ENCODE measurements at regions not wholly inside any gene's neighbourhood (a gene's known extent, or its start where the extent isn't known, plus 50 kb on each side); places are given as distances from the start of the nearest gene placed in this dataset.

DNA sequence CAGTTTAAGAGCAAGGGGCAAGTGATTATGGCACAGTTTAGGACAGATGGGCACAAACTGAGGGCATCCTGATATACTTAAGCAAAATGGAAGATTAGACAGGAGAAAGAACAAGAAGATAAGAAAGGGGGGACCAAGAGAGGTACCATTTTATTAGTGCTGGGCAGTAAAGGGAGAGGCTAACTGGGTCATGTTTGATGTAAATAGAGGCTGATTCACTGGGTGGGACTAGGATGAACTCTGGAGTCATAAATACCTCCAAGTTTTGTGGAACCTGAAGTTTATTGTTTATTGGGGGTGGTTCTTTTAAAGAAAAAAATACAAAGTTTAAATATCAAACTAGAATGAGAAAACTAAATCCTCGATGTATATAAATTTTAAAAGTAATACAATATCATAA lies 1067.2 kb upstream of the GYPC start:
- ChIA-PET CTCF (no interaction called here), POLR2A (no interaction called here)
- no peaks in the 10 kb centered on the region for H3K36me3 Mint-ChIP-seq (ENCODE audit: low read depth)
- H3K27me3 Mint-ChIP-seq, result no peaks in the 10 kb centered on the region
- no peak for DNase-seq
- no peak overlapping the region for H3K27ac Mint-ChIP-seq
- H3K4me3 Mint-ChIP-seq, result no peak overlapping the region
- peaks cover 12% of the 10 kb centered on the region for H3K9me3 Mint-ChIP-seq
- H3K4me1 Mint-ChIP-seq, result no peaks in the 10 kb centered on the region

DNA sequence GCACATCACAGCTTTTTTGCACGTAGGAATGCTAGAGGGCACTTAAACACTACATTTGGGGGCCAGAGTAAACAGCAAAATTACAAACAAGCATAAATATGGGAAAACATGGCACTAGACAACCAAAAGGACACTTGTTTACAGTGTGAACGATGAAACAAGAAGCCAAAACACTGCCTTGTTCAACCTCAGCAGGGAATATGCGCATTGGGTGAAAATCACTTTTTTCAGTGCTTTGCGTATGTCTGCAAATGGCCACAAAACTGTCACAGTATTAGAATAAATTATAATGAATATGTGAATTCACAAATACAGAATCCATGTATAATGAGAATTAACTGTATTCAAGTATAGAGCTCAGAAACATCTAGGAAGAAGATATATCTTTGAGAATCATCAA lies 1064.0 kb upstream of the GYPC start:
- H3K9me3 Mint-ChIP-seq, result peaks cover 12% of the 10 kb centered on the region
- POLR2A ChIA-PET, result no interaction called here
- no peaks in the 10 kb centered on the region for H3K27me3 Mint-ChIP-seq
- no peak overlapping the region for H3K27ac Mint-ChIP-seq
- DNase-seq, result no peak
- no peaks in the 10 kb centered on the region for H3K4me1 Mint-ChIP-seq
- no peak overlapping the region for H3K4me3 Mint-ChIP-seq
- CTCF ChIA-PET, result no interaction called here
- H3K36me3 Mint-ChIP-seq (ENCODE audit: low read depth), result no peaks in the 10 kb centered on the region

DNA sequence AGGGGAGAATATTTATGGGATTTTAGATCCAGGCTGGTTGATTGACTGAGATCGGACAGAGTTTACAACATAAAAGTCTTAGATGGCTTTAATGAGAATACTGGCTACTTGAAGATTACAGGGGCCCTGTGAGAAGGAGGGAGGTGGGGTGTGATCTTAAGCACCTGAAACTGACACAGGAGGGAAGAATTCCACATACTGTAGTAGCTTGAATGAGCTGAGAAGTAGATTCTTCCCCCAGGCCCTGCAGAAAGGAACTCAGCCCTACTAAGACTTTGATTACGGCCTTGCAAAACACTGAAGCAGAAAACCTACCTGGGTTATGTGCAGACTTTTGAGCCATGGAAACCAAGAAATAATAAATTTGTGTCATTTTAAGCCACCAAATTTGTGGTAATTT lies 1062.9 kb upstream of the GYPC start:
- Mint-ChIP-seq H3K9me3 (peaks cover 12% of the 10 kb centered on the region), H3K4me3 (no peak overlapping the region), H3K36me3 (ENCODE audit: low read depth) (no peaks in the 10 kb centered on the region), H3K4me1 (no peaks in the 10 kb centered on the region), H3K27ac (no peak overlapping the region), H3K27me3 (no peaks in the 10 kb centered on the region)
- CTCF ChIA-PET, result no interaction called here
- POLR2A ChIA-PET, result no interaction called here
- DNase-seq, result no peak

DNA sequence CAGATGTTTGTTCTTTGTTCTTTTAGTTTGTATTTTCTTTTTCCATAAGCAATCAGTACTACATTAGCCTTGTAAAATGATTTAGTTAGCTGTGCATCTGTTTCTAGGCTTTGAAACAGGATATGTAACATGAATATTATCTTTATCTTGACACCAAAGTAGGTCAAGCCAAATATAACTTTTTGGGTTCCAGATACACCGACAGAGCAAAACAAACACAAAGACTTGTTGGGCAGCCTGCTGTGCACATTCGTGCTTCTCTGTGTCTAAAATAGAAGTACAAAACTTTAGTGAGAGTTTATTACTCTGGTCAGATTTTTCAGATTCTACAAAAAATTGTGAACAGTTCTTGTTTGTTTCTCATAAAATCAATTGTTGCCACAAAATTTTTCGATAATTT lies 1059.3 kb upstream of the GYPC start:
- POLR2A ChIA-PET, result no interaction called here

DNA sequence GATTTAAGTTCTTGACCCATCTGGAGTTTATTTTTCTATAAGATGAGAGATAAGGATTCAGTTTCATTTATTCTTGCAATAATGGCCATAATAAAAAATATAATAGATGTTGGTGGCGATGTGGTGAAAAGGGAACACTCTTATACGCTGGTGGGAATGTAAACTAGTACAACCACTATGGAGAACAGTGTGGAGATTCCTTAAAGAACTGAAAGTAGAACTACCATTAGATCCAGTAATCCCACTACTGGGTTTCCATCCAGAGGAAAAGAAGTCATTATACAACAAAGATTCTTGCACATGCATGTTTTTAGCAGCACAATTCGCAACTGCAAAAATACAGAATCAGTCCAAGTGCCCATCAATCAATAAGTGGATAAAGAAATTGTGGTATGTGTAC lies 1040.5 kb upstream of the GYPC start:
- no peak overlapping the region for H3K4me3 Mint-ChIP-seq
- H3K4me1 Mint-ChIP-seq, result no peaks in the 10 kb centered on the region
- CTCF ChIA-PET, result no interaction called here

More for the DNA sequence above, 1059.3 kb upstream of the GYPC start:
- H3K4me3 Mint-ChIP-seq, result no peak overlapping the region
- no peaks in the 10 kb centered on the region for H3K27me3 Mint-ChIP-seq
- no peak overlapping the region for H3K27ac Mint-ChIP-seq
- no peaks in the 10 kb centered on the region for H3K36me3 Mint-ChIP-seq (ENCODE audit: low read depth)
- peaks cover 6% of the 10 kb centered on the region for H3K9me3 Mint-ChIP-seq
- no peak for DNase-seq
- no peaks in the 10 kb centered on the region for H3K4me1 Mint-ChIP-seq
- CTCF ChIA-PET, result no interaction called here

DNA sequence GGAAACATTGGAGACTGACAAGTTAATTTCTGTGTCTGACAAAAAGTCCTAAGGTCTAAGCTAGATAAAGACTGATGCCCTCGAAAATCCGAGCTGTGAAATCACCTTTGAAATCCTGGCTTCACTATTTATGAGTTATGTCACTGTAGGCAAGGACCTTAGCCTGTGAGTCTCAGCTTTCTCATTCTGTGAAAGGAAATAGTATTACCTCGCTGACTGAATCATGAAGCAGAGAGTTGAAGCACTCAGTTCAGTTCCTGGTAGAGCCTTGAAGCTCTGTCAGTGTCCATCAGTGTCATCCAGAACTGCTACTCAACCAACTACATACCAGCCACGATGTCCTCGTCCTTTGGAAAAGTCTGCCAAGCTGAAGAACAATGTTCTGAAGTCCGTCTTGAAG lies 1025.6 kb upstream of the GYPC start:
- POLR2A ChIA-PET, result no interaction called here
- H3K9me3 Mint-ChIP-seq, result peaks cover 5% of the 10 kb centered on the region
- no peak for DNase-seq
- no peaks in the 10 kb centered on the region for H3K27me3 Mint-ChIP-seq
- H3K36me3 Mint-ChIP-seq (ENCODE audit: low read depth), result no peaks in the 10 kb centered on the region
- no peak overlapping the region for H3K27ac Mint-ChIP-seq
- H3K4me3 Mint-ChIP-seq, result no peak overlapping the region
- no peaks in the 10 kb centered on the region for H3K4me1 Mint-ChIP-seq
- CTCF ChIA-PET, result no interaction called here

More for the DNA sequence above, 1040.5 kb upstream of the GYPC start:
- H3K9me3 Mint-ChIP-seq, result peaks cover 5% of the 10 kb centered on the region
- POLR2A ChIA-PET, result no interaction called here
- H3K27me3 Mint-ChIP-seq, result no peaks in the 10 kb centered on the region
- no peak for DNase-seq
- H3K27ac Mint-ChIP-seq, result no peak overlapping the region
- H3K36me3 Mint-ChIP-seq (ENCODE audit: low read depth), result no peaks in the 10 kb centered on the region

DNA sequence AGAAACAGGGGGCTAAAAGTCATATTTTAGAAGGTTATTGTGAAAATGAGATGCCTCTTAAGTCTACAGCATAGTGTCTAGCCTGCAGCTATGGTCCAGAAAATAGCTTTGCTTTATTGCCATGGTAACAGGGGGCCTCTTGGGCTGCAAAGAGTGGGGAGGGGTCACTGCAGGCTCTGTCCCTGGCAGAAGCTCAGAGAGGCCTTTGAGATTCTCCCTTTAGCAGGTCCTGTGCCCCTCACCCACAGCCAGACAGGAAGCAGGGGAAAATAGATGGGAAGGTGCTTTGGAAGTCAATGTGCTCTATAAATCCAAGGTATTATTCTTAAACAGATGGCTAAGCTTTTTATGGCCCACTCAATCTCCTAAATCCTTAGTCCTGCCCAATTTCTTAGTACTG lies 1021.3 kb upstream of the GYPC start:
- H3K4me1 Mint-ChIP-seq, result no peaks in the 10 kb centered on the region
- H3K27ac Mint-ChIP-seq, result no peak overlapping the region
- ChIA-PET CTCF (no interaction called here), POLR2A (no interaction called here)
- no peak for DNase-seq
- no peaks in the 10 kb centered on the region for H3K27me3 Mint-ChIP-seq
- H3K36me3 Mint-ChIP-seq (ENCODE audit: low read depth), result no peaks in the 10 kb centered on the region
- H3K4me3 Mint-ChIP-seq, result no peak overlapping the region
- H3K9me3 Mint-ChIP-seq, result peaks cover 2% of the 10 kb centered on the region

DNA sequence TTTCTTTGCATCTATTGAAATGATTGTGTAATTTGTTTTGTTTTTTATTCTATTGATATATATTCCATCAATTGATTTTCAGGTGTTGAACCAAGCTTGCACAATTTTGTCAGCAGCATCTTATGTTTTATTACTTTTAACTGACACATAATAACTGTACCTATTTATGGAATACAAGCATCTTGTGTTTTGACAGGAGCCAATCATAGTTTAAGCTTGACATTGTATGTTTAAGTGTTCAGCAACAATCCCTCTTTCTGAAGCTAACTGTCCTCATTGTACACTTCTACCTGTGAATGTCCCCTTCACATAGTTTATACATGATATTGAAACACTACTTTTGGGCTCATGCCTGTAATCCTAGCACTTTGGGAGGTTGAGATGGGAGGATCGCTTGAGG lies 1017.6 kb upstream of the GYPC start:
- Mint-ChIP-seq H3K4me1 (no peaks in the 10 kb centered on the region), H3K27me3 (no peaks in the 10 kb centered on the region), H3K27ac (no peak overlapping the region), H3K36me3 (ENCODE audit: low read depth) (no peaks in the 10 kb centered on the region), H3K4me3 (no peak overlapping the region), H3K9me3 (no peaks in the 10 kb centered on the region)
- CTCF ChIA-PET, result no interaction called here
- POLR2A ChIA-PET, result no interaction called here
- DNase-seq, result no peak

DNA sequence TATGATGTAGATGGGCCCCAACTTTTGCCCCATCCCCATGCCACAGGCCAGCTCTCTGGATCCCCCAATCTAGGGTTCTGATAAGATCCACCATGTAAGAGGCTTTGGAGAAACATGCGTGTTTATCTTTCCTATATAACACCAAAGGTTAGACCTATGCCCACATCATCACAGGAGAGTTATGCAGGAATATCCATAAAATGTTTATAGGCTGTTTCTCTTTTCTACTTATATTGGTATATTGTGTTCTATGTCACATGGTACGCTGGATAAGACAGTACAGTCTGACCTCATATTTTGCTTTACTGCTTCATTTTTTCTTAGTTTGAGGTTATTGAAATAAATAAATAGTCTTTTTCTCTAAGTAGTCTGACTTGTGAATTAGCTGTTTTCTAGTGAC lies 1013.9 kb upstream of the GYPC start:
- CTCF ChIA-PET, result no interaction called here
- Mint-ChIP-seq H3K9me3 (no peaks in the 10 kb centered on the region), H3K36me3 (ENCODE audit: low read depth) (no peaks in the 10 kb centered on the region), H3K4me3 (no peak overlapping the region), H3K4me1 (no peaks in the 10 kb centered on the region), H3K27ac (no peak overlapping the region), H3K27me3 (no peaks in the 10 kb centered on the region)
- no peak for DNase-seq
- POLR2A ChIA-PET, result no interaction called here

DNA sequence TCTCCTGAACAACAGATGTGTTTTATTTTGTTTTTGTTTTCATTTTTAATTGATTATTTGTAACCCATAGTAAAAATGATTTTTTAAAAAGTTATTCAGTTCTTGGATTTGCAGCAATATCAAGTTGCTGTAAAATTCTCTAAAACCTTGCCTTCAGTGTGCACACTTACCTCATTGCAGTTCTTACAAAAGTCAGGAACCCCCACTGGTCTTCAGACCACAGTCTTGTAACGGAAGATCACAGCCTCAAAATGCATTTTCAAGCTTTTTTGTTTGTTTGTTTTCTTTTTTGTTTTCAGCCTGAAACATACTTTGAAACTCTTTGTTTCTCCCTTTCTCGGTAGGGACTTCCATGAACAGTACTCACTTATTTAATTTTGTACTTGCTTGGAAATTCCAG lies 1012.8 kb upstream of the GYPC start:
- no peak for DNase-seq
- H3K9me3 Mint-ChIP-seq, result no peaks in the 10 kb centered on the region
- no peaks in the 10 kb centered on the region for H3K4me1 Mint-ChIP-seq
- ChIA-PET CTCF (no interaction called here), POLR2A (no interaction called here)
- H3K4me3 Mint-ChIP-seq, result no peak overlapping the region
- H3K36me3 Mint-ChIP-seq (ENCODE audit: low read depth), result no peaks in the 10 kb centered on the region
- no peak overlapping the region for H3K27ac Mint-ChIP-seq
- H3K27me3 Mint-ChIP-seq, result no peaks in the 10 kb centered on the region

DNA sequence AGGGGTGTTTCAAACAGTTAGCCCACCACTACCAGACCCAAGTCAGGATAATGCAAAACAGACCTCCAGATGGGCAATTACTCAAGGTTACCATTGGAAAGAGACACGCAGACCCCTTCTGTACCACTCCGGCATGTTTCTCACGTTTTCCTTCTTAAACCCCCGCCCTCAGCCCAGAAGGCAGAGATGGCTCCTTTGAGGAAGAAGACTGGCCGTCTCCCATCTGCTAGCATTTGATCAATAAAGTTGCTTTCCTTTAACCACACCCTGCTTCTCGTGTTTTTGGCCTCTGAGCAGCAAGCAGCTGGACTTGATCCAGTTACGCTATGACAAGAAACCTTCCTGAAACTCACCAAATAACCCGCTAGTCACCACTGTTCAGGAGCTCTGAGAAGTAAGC lies 1012.4 kb upstream of the GYPC start:
- ChIA-PET CTCF (no interaction called here), POLR2A (no interaction called here)
- no peaks in the 10 kb centered on the region for H3K4me1 Mint-ChIP-seq
- H3K4me3 Mint-ChIP-seq, result no peak overlapping the region
- DNase-seq, result no peak
- no peaks in the 10 kb centered on the region for H3K9me3 Mint-ChIP-seq
- H3K27me3 Mint-ChIP-seq, result no peaks in the 10 kb centered on the region
- H3K27ac Mint-ChIP-seq, result no peak overlapping the region
- H3K36me3 Mint-ChIP-seq (ENCODE audit: low read depth), result no peaks in the 10 kb centered on the region

DNA sequence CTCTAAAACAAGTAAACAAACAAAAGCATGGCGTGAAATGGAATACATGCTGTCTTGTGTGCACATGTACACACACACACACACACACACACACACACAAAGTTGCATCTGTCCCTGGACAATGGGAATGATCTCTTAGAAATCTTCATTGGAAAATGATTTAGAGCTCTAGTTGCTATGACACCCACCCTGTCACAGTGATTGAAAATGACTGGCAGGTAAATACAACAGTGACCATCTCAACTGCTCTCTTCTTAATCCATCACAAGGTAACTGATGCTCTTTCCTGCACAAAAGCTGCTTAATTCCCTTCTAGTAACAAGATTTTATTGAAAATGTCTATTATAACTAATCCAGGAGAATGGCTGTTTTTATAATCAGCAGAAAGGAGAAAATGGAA lies 1011.7 kb upstream of the GYPC start:
- H3K36me3 Mint-ChIP-seq (ENCODE audit: low read depth), result no peaks in the 10 kb centered on the region
- H3K4me3 Mint-ChIP-seq, result no peak overlapping the region
- H3K27ac Mint-ChIP-seq, result no peak overlapping the region
- POLR2A ChIA-PET, result no interaction called here
- CTCF ChIA-PET, result no interaction called here
- H3K27me3 Mint-ChIP-seq, result no peaks in the 10 kb centered on the region
- no peaks in the 10 kb centered on the region for H3K9me3 Mint-ChIP-seq
- no peaks in the 10 kb centered on the region for H3K4me1 Mint-ChIP-seq
- DNase-seq, result no peak

DNA sequence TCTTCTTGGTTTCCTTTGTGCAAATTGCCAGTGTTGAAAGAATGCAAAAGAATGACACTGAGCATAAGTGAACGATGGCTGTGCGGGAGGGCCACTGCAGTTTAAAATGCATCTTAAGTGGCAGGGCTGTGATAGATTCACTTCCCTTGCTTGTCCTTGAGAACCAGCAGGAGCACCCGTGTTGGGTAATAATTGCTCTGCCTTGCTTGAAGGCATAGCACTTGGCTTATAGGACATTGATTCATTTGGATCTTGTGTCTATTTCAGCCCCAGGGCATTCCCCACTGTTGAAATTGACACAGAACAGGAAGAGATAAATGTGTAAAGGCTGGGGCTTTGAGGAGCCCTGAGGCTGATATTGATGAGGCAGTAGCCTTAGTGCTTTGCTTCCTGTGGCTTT lies 1003.7 kb upstream of the GYPC start:
- DNase-seq, result no peak
- Mint-ChIP-seq H3K4me1 (no peaks in the 10 kb centered on the region), H3K36me3 (ENCODE audit: low read depth) (no peaks in the 10 kb centered on the region)

DNA sequence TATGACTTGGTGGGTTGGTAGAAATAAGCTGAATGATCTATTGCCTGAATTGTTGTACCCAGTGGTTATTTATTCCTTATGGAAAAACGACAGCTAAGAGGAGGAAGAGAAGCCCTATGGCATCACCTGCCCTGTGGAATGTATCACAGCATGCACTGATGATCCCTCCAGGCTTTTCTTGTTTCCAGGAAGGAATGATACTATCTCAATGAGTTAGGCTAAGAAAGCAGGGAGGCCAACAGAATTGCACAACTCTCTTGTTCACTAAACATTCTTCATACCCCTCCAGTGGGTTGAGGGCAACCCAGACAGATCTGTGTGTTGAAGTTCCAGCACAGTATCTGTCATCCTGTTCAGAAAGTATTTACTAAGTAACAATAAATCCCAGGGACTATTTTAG lies 1001.7 kb upstream of the GYPC start:
- Mint-ChIP-seq H3K4me3 (no peak overlapping the region), H3K36me3 (ENCODE audit: low read depth) (no peaks in the 10 kb centered on the region), H3K4me1 (no peaks in the 10 kb centered on the region), H3K9me3 (peaks cover 7% of the 10 kb centered on the region), H3K27me3 (no peaks in the 10 kb centered on the region), H3K27ac (no peak overlapping the region)
- CTCF ChIA-PET, result no interaction called here
- DNase-seq, result no peak
- POLR2A ChIA-PET, result no interaction called here

More for the DNA sequence above, 1003.7 kb upstream of the GYPC start:
- H3K9me3 Mint-ChIP-seq, result peaks cover 5% of the 10 kb centered on the region
- no peak overlapping the region for H3K27ac Mint-ChIP-seq
- no peaks in the 10 kb centered on the region for H3K27me3 Mint-ChIP-seq
- CTCF ChIA-PET, result no interaction called here
- no peak overlapping the region for H3K4me3 Mint-ChIP-seq
- POLR2A ChIA-PET, result no interaction called here

DNA sequence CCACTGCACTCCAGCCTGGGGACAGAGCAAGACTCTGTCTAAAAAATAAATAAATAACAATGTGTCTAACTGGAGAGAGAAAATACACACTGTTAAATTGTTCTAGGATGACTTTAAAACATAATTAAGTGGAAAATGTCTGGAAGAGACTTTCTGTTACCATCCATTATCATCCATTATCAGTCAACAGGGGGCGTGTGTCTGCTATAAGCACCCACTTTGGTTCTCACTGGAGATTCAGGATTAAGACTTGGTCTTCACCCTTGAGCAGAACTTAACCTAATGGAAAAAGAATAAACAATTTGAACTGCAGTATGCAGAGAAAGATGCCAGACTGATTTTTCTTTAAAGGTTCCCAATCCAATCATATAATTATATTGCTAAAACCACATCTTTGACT lies 999.8 kb upstream of the GYPC start:
- no peaks in the 10 kb centered on the region for H3K36me3 Mint-ChIP-seq (ENCODE audit: low read depth)
- ChIA-PET POLR2A (no interaction called here), CTCF (no interaction called here)
- H3K4me1 Mint-ChIP-seq, result no peaks in the 10 kb centered on the region
- H3K27me3 Mint-ChIP-seq, result no peaks in the 10 kb centered on the region
- no peak for DNase-seq
- no peak overlapping the region for H3K4me3 Mint-ChIP-seq
- H3K27ac Mint-ChIP-seq, result no peak overlapping the region
- H3K9me3 Mint-ChIP-seq, result peaks cover 7% of the 10 kb centered on the region
